CD1c-positive myeloid dendritic cell (primary cell): ENCODE measurements at regions not wholly inside any gene's neighbourhood (a gene's known extent, or its start where the extent isn't known, plus 50 kb on each side); places are given as distances from the start of the nearest gene placed in this dataset.

ENCODE experiments used
- DNase-seq: peaks from one replicate; pipeline ENCODE4 v3.0.0-alpha.2; 2016; ENCODE audit errors: extremely low spot score

GRCh38 chr14:101369916-101370592 is 191.2 kb upstream of the DIO3 start:
- DNase-seq: no peak

- DNase-seq: no peak
These were observed 190.4 kb upstream of the DIO3 start for GRCh38 chr14:101370593-101371569.

- DNase-seq: no peak
These were observed 189.2 kb upstream of the DIO3 start for GRCh38 chr14:101371799-101372793.

- DNase-seq: no peak
These were observed 188.2 kb upstream of the DIO3 start for GRCh38 chr14:101372894-101373620.

- no peak for DNase-seq
These were observed 187.5 kb upstream of the DIO3 start for GRCh38 chr14:101373690-101374295.

- no peak for DNase-seq
These were observed 186.6 kb upstream of the DIO3 start for GRCh38 chr14:101374373-101375338.

- DNase-seq: no peak
These were observed 184.2 kb upstream of the DIO3 start for GRCh38 chr14:101377069-101377468.

GRCh38 chr14:101379842-101380241 is 181.5 kb upstream of the DIO3 start:
- DNase-seq: no peak

- no peak for DNase-seq
These were observed 180.8 kb upstream of the DIO3 start for GRCh38 chr14:101380512-101380911.

- no peak for DNase-seq
These were observed 180.4 kb upstream of the DIO3 start for GRCh38 chr14:101380940-101381339.

- DNase-seq: no peak
These were observed 177.5 kb upstream of the DIO3 start for GRCh38 chr14:101383737-101384338.

GRCh38 chr14:101394374-101394773 is 166.9 kb upstream of the DIO3 start:
- DNase-seq: no peak

GRCh38 chr14:101395779-101396178 is 165.5 kb upstream of the DIO3 start:
- DNase-seq: no peak

GRCh38 chr14:101397206-101397605 is 164.1 kb upstream of the DIO3 start:
- no peak for DNase-seq

GRCh38 chr14:101398011-101398410 is 163.3 kb upstream of the DIO3 start:
- no peak for DNase-seq

- DNase-seq: no peak
These were observed 161.4 kb upstream of the DIO3 start for GRCh38 chr14:101399737-101400517.

GRCh38 chr14:101400830-101401229 is 160.5 kb upstream of the DIO3 start:
- no peak for DNase-seq
